Osteocyte (in vitro differentiated cells): ENCODE measurements at regions not wholly inside any gene's neighbourhood (a gene's known extent, or its start where the extent isn't known, plus 50 kb on each side); places are given as distances from the start of the nearest gene placed in this dataset.

Experiments
- DNase-seq: peaks from one replicate; pipeline ENCODE4 v3.0.0; 2021; ENCODE audit warnings: mixed read lengths; ENCODE audit not compliant: unreplicated experiment; ENCODE audit errors: extremely low spot score
- H3K27ac Mint-ChIP-seq: one replicate; pipeline ENCODE4 v1.8.0; 2021; ENCODE audit warnings: mild to moderate bottlenecking, mixed read lengths; ENCODE audit not compliant: unreplicated experiment
- H3K27me3 Mint-ChIP-seq: one replicate; pipeline ENCODE4 v1.8.0; 2021; ENCODE audit warnings: mixed read lengths; ENCODE audit not compliant: unreplicated experiment
- H3K36me3 Mint-ChIP-seq: one replicate; pipeline ENCODE4 v1.8.0; 2021; ENCODE audit warnings: mixed read lengths; ENCODE audit not compliant: unreplicated experiment
- H3K4me1 Mint-ChIP-seq: one replicate; pipeline ENCODE4 v1.8.0; 2021; ENCODE audit warnings: mixed read lengths; ENCODE audit not compliant: unreplicated experiment
- H3K4me3 Mint-ChIP-seq: one replicate; pipeline ENCODE4 v1.8.0; 2021; ENCODE audit warnings: mild to moderate bottlenecking, moderate library complexity, mixed read lengths; ENCODE audit not compliant: unreplicated experiment
- H3K9me3 Mint-ChIP-seq: one replicate; pipeline ENCODE4 v1.8.0; 2021; ENCODE audit warnings: mixed read lengths; ENCODE audit not compliant: unreplicated experiment
- CTCF ChIP-seq: fragments of 200-600 bp; sonication (generic); IDR thresholded peaks from 2 replicates; pipeline ENCODE4 v1.5.0; 2021; ENCODE audit warnings: antibody characterized with exemption, mild to moderate bottlenecking, moderate library complexity

DNA sequence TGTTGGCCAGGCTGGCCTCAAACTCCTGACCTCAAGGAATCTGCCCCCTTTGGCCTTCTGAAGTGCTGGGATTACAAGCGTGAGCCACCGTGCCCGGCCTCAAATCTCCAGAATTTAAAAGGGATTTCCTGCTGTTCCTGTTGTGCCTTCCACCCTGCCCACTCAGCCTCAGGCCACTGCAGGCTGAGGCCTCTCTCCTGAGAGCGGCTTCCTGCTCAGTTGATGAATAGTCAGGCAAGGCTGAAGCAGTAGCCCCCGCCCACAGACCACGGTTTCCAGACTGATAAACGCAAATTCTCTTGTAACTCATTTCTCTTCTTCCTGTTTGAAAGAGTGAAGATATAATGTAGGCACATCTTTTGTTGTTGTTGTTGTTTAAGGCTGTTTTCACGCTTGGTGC is 127.0 kb upstream of the PLCXD3 start:
- Mint-ChIP-seq H3K27ac (no peak overlapping the region), H3K9me3 (no peaks in the 10 kb centered on the region), H3K36me3 (no peaks in the 10 kb centered on the region), H3K27me3 (peaks cover 13% of the 10 kb centered on the region), H3K4me3 (no peak overlapping the region), H3K4me1 (no peaks in the 10 kb centered on the region)
- no peak for TF ChIP-seq CTCF
- DNase-seq: no peak

GRCh38 chr5:41636605-41637004 is 126.2 kb upstream of the PLCXD3 start:
- no peak overlapping the region for H3K4me3 Mint-ChIP-seq
- TF ChIP-seq CTCF: peak; percentile 26
- no peaks in the 10 kb centered on the region for H3K4me1 Mint-ChIP-seq
- H3K27ac Mint-ChIP-seq: no peak overlapping the region
- H3K9me3 Mint-ChIP-seq: no peaks in the 10 kb centered on the region
- no peaks in the 10 kb centered on the region for H3K36me3 Mint-ChIP-seq
- peaks cover 18% of the 10 kb centered on the region for H3K27me3 Mint-ChIP-seq
- DNase-seq: no peak

DNA sequence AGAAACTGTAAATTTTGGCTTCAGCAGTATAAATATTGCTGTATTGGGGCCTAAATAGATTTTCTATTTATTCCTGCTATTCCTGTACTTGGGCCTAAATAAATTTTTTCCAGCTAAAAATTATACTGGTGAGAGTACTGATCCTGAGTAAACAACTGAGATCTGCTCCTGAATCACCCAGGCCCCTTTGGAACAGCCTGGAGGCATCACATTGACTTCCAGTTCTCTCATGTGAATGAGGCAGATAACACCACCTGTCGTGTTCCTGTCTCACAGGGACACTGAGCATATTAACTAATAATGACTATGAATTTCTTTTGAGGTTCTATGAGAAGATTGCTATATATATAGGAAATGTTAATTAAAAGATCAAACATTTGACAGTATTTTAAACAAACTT is 119.5 kb upstream of the PLCXD3 start:
- Mint-ChIP-seq H3K27ac (no peak overlapping the region), H3K27me3 (peaks cover 10% of the 10 kb centered on the region), H3K4me1 (no peaks in the 10 kb centered on the region), H3K4me3 (no peak overlapping the region), H3K9me3 (no peaks in the 10 kb centered on the region), H3K36me3 (no peaks in the 10 kb centered on the region)
- no peak for DNase-seq
- TF ChIP-seq CTCF: no peak

DNA sequence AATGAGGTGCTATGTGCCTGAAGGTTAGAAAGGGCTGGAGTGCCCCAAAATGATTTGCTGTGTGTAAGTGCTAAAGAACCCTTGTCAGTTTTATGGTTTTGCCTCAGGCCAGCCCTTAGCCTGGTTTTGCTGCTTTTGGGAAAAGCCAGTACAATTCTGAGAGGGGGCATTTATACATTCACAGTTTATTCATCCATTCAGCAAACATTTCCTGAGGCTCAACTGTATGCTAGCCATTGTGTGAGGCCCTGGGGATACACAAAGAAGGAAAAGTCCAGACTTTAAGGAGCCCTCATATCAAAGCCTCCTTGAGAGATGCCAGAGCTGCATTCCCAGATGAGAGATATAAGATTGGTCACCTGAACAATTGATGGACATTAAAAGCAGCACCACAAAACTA is 115.2 kb upstream of the PLCXD3 start:
- H3K27ac Mint-ChIP-seq: no peak overlapping the region
- H3K4me1 Mint-ChIP-seq: no peaks in the 10 kb centered on the region
- no peaks in the 10 kb centered on the region for H3K36me3 Mint-ChIP-seq
- no peaks in the 10 kb centered on the region for H3K9me3 Mint-ChIP-seq
- peaks cover 2% of the 10 kb centered on the region for H3K27me3 Mint-ChIP-seq
- no peak for DNase-seq
- no peak overlapping the region for H3K4me3 Mint-ChIP-seq
- TF ChIP-seq CTCF: no peak

DNA sequence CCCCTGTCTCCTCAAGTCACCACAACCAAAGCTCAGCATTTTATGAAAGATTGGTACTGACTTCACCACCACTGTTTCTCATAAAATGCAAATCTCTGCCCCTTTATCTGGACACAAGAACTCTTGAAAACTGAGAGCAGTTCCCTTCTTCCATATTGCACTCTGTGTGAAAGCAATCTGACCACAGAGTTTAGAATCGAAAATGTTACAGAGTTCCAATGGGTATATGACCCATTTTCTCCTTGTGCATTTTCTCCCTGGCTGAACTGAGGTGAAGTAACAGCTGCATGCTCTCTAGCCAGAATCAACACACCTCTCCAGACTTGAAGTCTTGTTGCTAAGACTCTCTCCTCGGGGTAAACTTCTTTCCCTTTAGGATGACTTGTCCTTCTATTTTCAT is 111.0 kb upstream of the PLCXD3 start:
- Mint-ChIP-seq H3K27me3 (peaks cover 2% of the 10 kb centered on the region), H3K9me3 (no peaks in the 10 kb centered on the region), H3K4me3 (no peak overlapping the region), H3K36me3 (no peaks in the 10 kb centered on the region), H3K4me1 (no peaks in the 10 kb centered on the region), H3K27ac (no peak overlapping the region)
- no peak for TF ChIP-seq CTCF
- DNase-seq: no peak
